ENCODE measurements at regions not wholly inside any gene's neighbourhood (a gene's known extent, or its start where the extent isn't known, plus 50 kb on each side); places are given as distances from the start of the nearest gene placed in this dataset.

- no peak for DNase-seq
Measured at GRCh38 chr13:79267560-79267959, 138.5 kb downstream of the RBM26 start.

GRCh38 chr13:79258489-79258888 lies 147.6 kb downstream of the RBM26 start:
- no peak for DNase-seq

- no peak for DNase-seq
Measured at GRCh38 chr13:79246578-79246949, 159.5 kb downstream of the RBM26 start.

- DNase-seq = no peak
Measured at GRCh38 chr13:79245937-79246577, 160.0 kb downstream of the RBM26 start.

GRCh38 chr13:79241697-79242096 lies 164.4 kb downstream of the RBM26 start:
- DNase-seq = no peak

GRCh38 chr13:79237981-79238380 lies 168.1 kb downstream of the RBM26 start:
- DNase-seq = no peak

GRCh38 chr13:79231887-79232286 lies 174.2 kb downstream of the RBM26 start:
- DNase-seq = no peak

GRCh38 chr13:79229761-79230160 lies 176.3 kb downstream of the RBM26 start:
- DNase-seq = no peak

GRCh38 chr13:79228972-79229371 lies 177.1 kb downstream of the RBM26 start:
- DNase-seq = no peak

GRCh38 chr13:79227418-79227817 lies 178.6 kb downstream of the RBM26 start:
- no peak for DNase-seq

- no peak for DNase-seq
Measured at GRCh38 chr13:79226938-79227337, 179.1 kb downstream of the RBM26 start.

GRCh38 chr13:79226250-79226649 lies 179.8 kb downstream of the RBM26 start:
- DNase-seq = no peak

GRCh38 chr13:79225487-79226232 lies 180.4 kb downstream of the RBM26 start:
- DNase-seq = no peak

- no peak for DNase-seq
Measured at GRCh38 chr13:79222427-79223205, 183.4 kb downstream of the RBM26 start.

- no peak for DNase-seq
Measured at GRCh38 chr13:79212064-79212619, 193.9 kb downstream of the RBM26 start.

GRCh38 chr13:79211377-79211776 lies 194.7 kb downstream of the RBM26 start:
- DNase-seq = no peak

GRCh38 chr13:79197933-79198332 lies 208.1 kb downstream of the RBM26 start:
- no peak for DNase-seq

GRCh38 chr13:79196843-79197242 lies 209.2 kb downstream of the RBM26 start:
- DNase-seq = no peak

GRCh38 chr13:79196366-79196765 lies 209.7 kb downstream of the RBM26 start:
- no peak for DNase-seq

GRCh38 chr13:79194727-79195126 lies 211.3 kb downstream of the RBM26 start:
- DNase-seq = no peak

- DNase-seq = no peak
Measured at GRCh38 chr13:79194272-79194671, 211.8 kb downstream of the RBM26 start.

GRCh38 chr13:79191501-79191900 lies 214.6 kb downstream of the RBM26 start:
- DNase-seq = no peak

- DNase-seq = no peak
Measured at GRCh38 chr13:79190932-79191331, 215.1 kb downstream of the RBM26 start.
